ENCODE measurements at regions not wholly inside any gene's neighbourhood (a gene's known extent, or its start where the extent isn't known, plus 50 kb on each side); places are given as distances from the start of the nearest gene placed in this dataset.

DNA sequence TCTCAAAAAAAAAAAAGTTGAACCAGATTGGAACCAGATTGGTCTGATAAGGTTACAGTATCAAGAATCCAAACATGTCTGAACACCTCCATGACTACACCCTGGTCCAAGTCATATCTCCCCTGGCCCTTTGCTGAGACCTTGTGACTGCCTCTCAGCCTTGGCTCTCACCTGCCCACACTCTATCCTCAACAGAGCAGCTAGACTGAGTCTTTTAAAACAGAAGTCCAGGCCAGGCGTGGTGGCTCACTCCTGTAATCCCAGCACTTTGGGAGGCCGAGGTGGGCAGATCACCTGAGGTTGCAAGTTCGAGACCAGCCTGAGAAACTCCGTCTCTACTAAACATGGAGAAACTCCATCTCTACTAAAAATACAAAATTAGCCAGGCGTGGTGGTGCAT, 91.7 kb downstream of the AIPL1 start (continued):
- no peak for TF ChIP-seq ZNF404 (tag by site-specific recombination; IDR thresholded peaks at IDR 0.05)
- no peak for TF ChIP-seq ZNF544 (tag by site-specific recombination; IDR thresholded peaks at IDR 0.05)
- TF ChIP-seq, protein P1, sequence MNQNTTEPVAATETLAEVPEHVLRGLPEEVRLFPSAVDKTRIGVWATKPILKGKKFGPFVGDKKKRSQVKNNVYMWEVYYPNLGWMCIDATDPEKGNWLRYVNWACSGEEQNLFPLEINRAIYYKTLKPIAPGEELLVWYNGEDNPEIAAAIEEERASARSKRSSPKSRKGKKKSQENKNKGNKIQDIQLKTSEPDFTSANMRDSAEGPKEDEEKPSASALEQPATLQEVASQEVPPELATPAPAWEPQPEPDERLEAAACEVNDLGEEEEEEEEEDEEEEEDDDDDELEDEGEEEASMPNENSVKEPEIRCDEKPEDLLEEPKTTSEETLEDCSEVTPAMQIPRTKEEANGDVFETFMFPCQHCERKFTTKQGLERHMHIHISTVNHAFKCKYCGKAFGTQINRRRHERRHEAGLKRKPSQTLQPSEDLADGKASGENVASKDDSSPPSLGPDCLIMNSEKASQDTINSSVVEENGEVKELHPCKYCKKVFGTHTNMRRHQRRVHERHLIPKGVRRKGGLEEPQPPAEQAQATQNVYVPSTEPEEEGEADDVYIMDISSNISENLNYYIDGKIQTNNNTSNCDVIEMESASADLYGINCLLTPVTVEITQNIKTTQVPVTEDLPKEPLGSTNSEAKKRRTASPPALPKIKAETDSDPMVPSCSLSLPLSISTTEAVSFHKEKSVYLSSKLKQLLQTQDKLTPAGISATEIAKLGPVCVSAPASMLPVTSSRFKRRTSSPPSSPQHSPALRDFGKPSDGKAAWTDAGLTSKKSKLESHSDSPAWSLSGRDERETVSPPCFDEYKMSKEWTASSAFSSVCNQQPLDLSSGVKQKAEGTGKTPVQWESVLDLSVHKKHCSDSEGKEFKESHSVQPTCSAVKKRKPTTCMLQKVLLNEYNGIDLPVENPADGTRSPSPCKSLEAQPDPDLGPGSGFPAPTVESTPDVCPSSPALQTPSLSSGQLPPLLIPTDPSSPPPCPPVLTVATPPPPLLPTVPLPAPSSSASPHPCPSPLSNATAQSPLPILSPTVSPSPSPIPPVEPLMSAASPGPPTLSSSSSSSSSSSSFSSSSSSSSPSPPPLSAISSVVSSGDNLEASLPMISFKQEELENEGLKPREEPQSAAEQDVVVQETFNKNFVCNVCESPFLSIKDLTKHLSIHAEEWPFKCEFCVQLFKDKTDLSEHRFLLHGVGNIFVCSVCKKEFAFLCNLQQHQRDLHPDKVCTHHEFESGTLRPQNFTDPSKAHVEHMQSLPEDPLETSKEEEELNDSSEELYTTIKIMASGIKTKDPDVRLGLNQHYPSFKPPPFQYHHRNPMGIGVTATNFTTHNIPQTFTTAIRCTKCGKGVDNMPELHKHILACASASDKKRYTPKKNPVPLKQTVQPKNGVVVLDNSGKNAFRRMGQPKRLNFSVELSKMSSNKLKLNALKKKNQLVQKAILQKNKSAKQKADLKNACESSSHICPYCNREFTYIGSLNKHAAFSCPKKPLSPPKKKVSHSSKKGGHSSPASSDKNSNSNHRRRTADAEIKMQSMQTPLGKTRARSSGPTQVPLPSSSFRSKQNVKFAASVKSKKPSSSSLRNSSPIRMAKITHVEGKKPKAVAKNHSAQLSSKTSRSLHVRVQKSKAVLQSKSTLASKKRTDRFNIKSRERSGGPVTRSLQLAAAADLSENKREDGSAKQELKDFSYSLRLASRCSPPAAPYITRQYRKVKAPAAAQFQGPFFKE (tag by site-specific recombination; IDR thresholded peaks at IDR 0.05; ENCODE audit: borderline replicate concordance), result no peak

DNA sequence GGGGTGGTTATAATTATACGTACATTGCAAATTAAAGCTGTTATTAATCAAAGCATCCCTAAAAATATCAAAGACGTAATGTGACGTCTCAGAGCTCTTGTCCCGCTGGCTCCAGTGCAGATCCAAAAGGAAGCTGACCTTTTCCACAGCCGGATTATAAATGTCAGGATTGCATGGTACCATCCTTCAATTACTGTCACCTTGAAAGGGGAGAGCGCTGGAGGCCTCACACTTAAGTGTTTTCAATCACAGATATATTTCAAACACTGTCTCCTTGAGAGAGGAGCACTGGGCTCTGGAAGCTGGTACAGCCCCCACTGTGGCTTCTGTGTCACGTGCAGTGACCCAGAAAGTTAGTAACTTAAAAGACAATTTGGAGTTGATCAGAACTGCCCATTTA, 94.2 kb downstream of the AIPL1 start:
- ChIA-PET CTCF (interaction anchor here (0.6 to 1.1 kb wide), 2 partner anchors 11 to 95 kb away, joined by 3 read pairs; no protein-coding TSS in a partner anchor), POLR2A (no interaction called here)
- H3K27ac ChIP-seq (ENCODE audit: extremely low read depth, low read depth, low read length), result no peak overlapping the region
- H3K36me3 ChIP-seq (ENCODE audit: control insufficient read depth in 2 of 2, insufficient read depth in 1 of 2, low read length in 2 of 2), result no peaks in the 10 kb centered on the region
- no peaks in the 10 kb centered on the region for H3K4me1 ChIP-seq (ENCODE audit: control insufficient read depth, insufficient read depth, low read length)
- no peak overlapping the region for H3K4me3 ChIP-seq (ENCODE audit: low read depth, low read length)
- TF ChIP-seq ZNF248 (tag by site-specific recombination; IDR thresholded peaks at IDR 0.05) (no peak), HOXC10 (CRISPR knock-in tag; IDR thresholded peaks at IDR 0.05) (no peak), ZNF830 (tag by site-specific recombination; IDR thresholded peaks at IDR 0.05; ENCODE audit: low read depth) (no peak), ZNF510 (tag by site-specific recombination; IDR thresholded peaks at IDR 0.05; ENCODE audit: insufficient replicate concordance) (no peak), YY2 (tag by site-specific recombination; IDR thresholded peaks at IDR 0.05) (no peak), ZBTB48 (tag by site-specific recombination; IDR thresholded peaks at IDR 0.05) (no peak), MYNN (tag by site-specific recombination; IDR thresholded peaks at IDR 0.05; ENCODE audit: borderline replicate concordance) (no peak), ZFHX2 (tag by site-specific recombination; conservative IDR thresholded peaks at IDR 0.05) (no peak), KLF7 (tag by site-specific recombination; IDR thresholded peaks at IDR 0.05; ENCODE audit: borderline replicate concordance) (no peak), PRDM1 (tag by site-specific recombination; IDR thresholded peaks at IDR 0.05) (no peak), ZNF2 (tag by site-specific recombination; IDR thresholded peaks at IDR 0.05) (no peak), ZNF302 (tag by site-specific recombination; IDR thresholded peaks at IDR 0.05; ENCODE audit: low read depth) (no peak), KLF10 (tag by site-specific recombination; IDR thresholded peaks at IDR 0.05) (no peak)
- TF ChIP-seq, protein P2, sequence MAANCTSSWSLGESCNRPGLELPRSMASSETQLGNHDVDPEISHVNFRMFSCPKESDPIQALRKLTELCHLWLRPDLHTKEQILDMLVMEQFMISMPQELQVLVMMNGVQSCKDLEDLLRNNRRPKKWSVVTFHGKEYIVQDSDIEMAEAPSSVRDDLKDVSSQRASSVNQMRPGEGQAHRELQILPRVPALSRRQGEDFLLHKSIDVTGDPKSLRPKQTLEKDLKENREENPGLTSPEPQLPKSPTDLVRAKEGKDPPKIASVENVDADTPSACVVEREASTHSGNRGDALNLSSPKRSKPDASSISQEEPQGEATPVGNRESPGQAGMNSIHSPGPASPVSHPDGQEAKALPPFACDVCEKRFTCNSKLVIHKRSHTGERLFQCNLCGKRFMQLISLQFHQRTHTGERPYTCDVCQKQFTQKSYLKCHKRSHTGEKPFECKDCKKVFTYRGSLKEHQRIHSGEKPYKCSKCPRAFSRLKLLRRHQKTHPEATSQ (tag by site-specific recombination; IDR thresholded peaks at IDR 0.05), result no peak
- TF ChIP-seq, protein P3, sequence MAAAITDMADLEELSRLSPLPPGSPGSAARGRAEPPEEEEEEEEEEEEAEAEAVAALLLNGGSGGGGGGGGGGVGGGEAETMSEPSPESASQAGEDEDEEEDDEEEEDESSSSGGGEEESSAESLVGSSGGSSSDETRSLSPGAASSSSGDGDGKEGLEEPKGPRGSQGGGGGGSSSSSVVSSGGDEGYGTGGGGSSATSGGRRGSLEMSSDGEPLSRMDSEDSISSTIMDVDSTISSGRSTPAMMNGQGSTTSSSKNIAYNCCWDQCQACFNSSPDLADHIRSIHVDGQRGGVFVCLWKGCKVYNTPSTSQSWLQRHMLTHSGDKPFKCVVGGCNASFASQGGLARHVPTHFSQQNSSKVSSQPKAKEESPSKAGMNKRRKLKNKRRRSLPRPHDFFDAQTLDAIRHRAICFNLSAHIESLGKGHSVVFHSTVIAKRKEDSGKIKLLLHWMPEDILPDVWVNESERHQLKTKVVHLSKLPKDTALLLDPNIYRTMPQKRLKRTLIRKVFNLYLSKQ (tag by site-specific recombination; IDR thresholded peaks at IDR 0.05; ENCODE audit: borderline replicate concordance), result no peak
- no peaks in the 10 kb centered on the region for H3K9me3 ChIP-seq (ENCODE audit: control insufficient read depth, insufficient read depth, low read depth, low read length)
